ENCODE measurements at regions not wholly inside any gene's neighbourhood (a gene's known extent, or its start where the extent isn't known, plus 50 kb on each side); places are given as distances from the start of the nearest gene placed in this dataset.
"Not testable (repeated sequence)": the region's sequence is repeated elsewhere in the genome, so short reads cannot be mapped to it uniquely, and the experiment has no call there.

GRCh38 chr19:14270557-14270956, 64.6 kb upstream of the ADGRL1 start:
- TF ChIP-seq, protein P1, sequence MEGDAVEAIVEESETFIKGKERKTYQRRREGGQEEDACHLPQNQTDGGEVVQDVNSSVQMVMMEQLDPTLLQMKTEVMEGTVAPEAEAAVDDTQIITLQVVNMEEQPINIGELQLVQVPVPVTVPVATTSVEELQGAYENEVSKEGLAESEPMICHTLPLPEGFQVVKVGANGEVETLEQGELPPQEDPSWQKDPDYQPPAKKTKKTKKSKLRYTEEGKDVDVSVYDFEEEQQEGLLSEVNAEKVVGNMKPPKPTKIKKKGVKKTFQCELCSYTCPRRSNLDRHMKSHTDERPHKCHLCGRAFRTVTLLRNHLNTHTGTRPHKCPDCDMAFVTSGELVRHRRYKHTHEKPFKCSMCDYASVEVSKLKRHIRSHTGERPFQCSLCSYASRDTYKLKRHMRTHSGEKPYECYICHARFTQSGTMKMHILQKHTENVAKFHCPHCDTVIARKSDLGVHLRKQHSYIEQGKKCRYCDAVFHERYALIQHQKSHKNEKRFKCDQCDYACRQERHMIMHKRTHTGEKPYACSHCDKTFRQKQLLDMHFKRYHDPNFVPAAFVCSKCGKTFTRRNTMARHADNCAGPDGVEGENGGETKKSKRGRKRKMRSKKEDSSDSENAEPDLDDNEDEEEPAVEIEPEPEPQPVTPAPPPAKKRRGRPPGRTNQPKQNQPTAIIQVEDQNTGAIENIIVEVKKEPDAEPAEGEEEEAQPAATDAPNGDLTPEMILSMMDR (IDR thresholded peaks at IDR 0.05), result not testable (repeated sequence)
- TF ChIP-seq POLR2A (IDR thresholded peaks at IDR 0.05), result not testable (repeated sequence)

Measured in adrenal gland (tissue), 5 donors.